HL-60/S4 (cell line): ENCODE measurements at regions not wholly inside any gene's neighbourhood (a gene's known extent, or its start where the extent isn't known, plus 50 kb on each side); places are given as distances from the start of the nearest gene placed in this dataset.

Experiments
- in situ Hi-C: fragments of 300-500 bp; cut with MboI; formaldehyde crosslinking; loops from 2 replicates; pipeline ENCODE4 v1.14.3; 2022; ENCODE audit warnings: low sequenced_read_pairs

- in situ Hi-C loops = loop anchor here (5.0 kb wide), 1 partner anchor 54 kb away; no protein-coding TSS in a partner anchor
These were observed 57.0 kb upstream of the LMX1B start for GRCh38 chr9:126556560-126557250.

- in situ Hi-C loops = loop anchor here (5.0 kb wide), 1 partner anchor 56 kb away; no protein-coding TSS in a partner anchor
These were observed 55.6 kb upstream of the LMX1B start for GRCh38 chr9:126558051-126558665.

GRCh38 chr9:126559296-126559695 is 54.4 kb upstream of the LMX1B start:
- in situ Hi-C loops = loop anchor here (5.0 kb wide), 1 partner anchor 57 kb away; no protein-coding TSS in a partner anchor

- in situ Hi-C loops = no loop called here
These were observed 52.1 kb upstream of the LMX1B start for GRCh38 chr9:126561582-126561981.

- in situ Hi-C loops = no loop called here
These were observed 50.2 kb upstream of the LMX1B start for GRCh38 chr9:126563556-126563955.
